Muscle layer of duodenum (tissue), 2 donors: ENCODE measurements at regions not wholly inside any gene's neighbourhood (a gene's known extent, or its start where the extent isn't known, plus 50 kb on each side); places are given as distances from the start of the nearest gene placed in this dataset.
"Not testable (repeated sequence)": the region's sequence is repeated elsewhere in the genome, so short reads cannot be mapped to it uniquely, and the experiment has no call there.

Experiments used
- H3K27ac ChIP-seq: one replicate; pipeline ENCODE4 v1.7.0; 2013; ENCODE audit warnings: mild to moderate bottlenecking, low read length
- H3K27me3 ChIP-seq: one replicate; pipeline ENCODE4 v1.7.0; 2013; ENCODE audit warnings: low read depth, mild to moderate bottlenecking, control low read depth, low read length
- H3K36me3 ChIP-seq, 2 donors: one replicate each; pipeline ENCODE4 v1.7.0; 2013; ENCODE audit warnings: low read length in 2 of 2, control low read depth in 1 of 2, mild to moderate bottlenecking in 1 of 2; ENCODE audit not compliant: insufficient read depth in 2 of 2, control insufficient read depth in 1 of 2
- H3K4me1 ChIP-seq, 2 donors: one replicate each; pipeline ENCODE4 v1.7.0; 2013; ENCODE audit warnings: low read length in 2 of 2, mild to moderate bottlenecking in 2 of 2, control low read depth in 1 of 2, moderate library complexity in 1 of 2; ENCODE audit not compliant: insufficient read depth in 2 of 2, control insufficient read depth in 1 of 2
- H3K4me3 ChIP-seq, 2 donors: one replicate each; pipeline ENCODE4 v1.7.0; 2013; ENCODE audit warnings: low read length in 2 of 2, low read depth in 1 of 2, mild to moderate bottlenecking in 1 of 2
- H3K9me3 ChIP-seq, 2 donors: one replicate each; pipeline ENCODE4 v1.7.0; 2013; ENCODE audit warnings: low read length in 2 of 2, control low read depth in 1 of 2, mild to moderate bottlenecking in 1 of 2; ENCODE audit not compliant: control insufficient read depth in 1 of 2
- donor health status: healthy.

GRCh38 chr10:84862551-84862950, 534.2 kb downstream of the CCSER2 start:
- H3K9me3 ChIP-seq = no peaks in the 10 kb centered on the region

GRCh38 chr10:84863675-84864074, 535.3 kb downstream of the CCSER2 start:
- Histone ChIP-seq H3K27me3 (no peaks in the 10 kb centered on the region), H3K27ac (no peak overlapping the region), H3K9me3 (no peaks in the 10 kb centered on the region), H3K36me3 (no peaks in the 10 kb centered on the region), H3K4me3 (no peak overlapping the region), H3K4me1 (no peaks in the 10 kb centered on the region)

More at GRCh38 chr10:84862551-84862950, 534.2 kb downstream of the CCSER2 start:
- no peaks in the 10 kb centered on the region for H3K27me3 ChIP-seq
- H3K4me3 ChIP-seq = no peak overlapping the region
- H3K4me1 ChIP-seq = no peaks in the 10 kb centered on the region
- no peak overlapping the region for H3K27ac ChIP-seq
- H3K36me3 ChIP-seq = no peaks in the 10 kb centered on the region

GRCh38 chr10:84876116-84876999, 548.0 kb downstream of the CCSER2 start:
- no peaks in the 10 kb centered on the region for H3K36me3 ChIP-seq
- H3K4me1 ChIP-seq = no peaks in the 10 kb centered on the region
- no peak overlapping the region for H3K4me3 ChIP-seq
- H3K27me3 ChIP-seq = no peaks in the 10 kb centered on the region
- H3K9me3 ChIP-seq = no peaks in the 10 kb centered on the region
- no peak overlapping the region for H3K27ac ChIP-seq

- Histone ChIP-seq H3K4me3 (no peak overlapping the region), H3K9me3 (no peaks in the 10 kb centered on the region), H3K27ac (no peak overlapping the region), H3K4me1 (no peaks in the 10 kb centered on the region), H3K27me3 (no peaks in the 10 kb centered on the region), H3K36me3 (no peaks in the 10 kb centered on the region)
These were observed 551.6 kb downstream of the CCSER2 start for GRCh38 chr10:84879991-84880390.

GRCh38 chr10:84881696-84882095, 553.3 kb downstream of the CCSER2 start:
- not testable (repeated sequence) for H3K27me3 ChIP-seq, H3K4me3 ChIP-seq, H3K9me3 ChIP-seq, H3K27ac ChIP-seq, H3K36me3 ChIP-seq, H3K4me1 ChIP-seq

- no peaks in the 10 kb centered on the region for H3K9me3 ChIP-seq
- no peaks in the 10 kb centered on the region for H3K36me3 ChIP-seq
- H3K27ac ChIP-seq = no peak overlapping the region
- H3K4me1 ChIP-seq = no peaks in the 10 kb centered on the region
- no peak overlapping the region for H3K4me3 ChIP-seq
- H3K27me3 ChIP-seq = no peaks in the 10 kb centered on the region
These were observed 562.3 kb downstream of the CCSER2 start for GRCh38 chr10:84890706-84891105.

GRCh38 chr10:84891631-84892030, 563.2 kb downstream of the CCSER2 start:
- H3K36me3 ChIP-seq = no peaks in the 10 kb centered on the region
- H3K9me3 ChIP-seq = no peaks in the 10 kb centered on the region
- H3K27ac ChIP-seq = no peak overlapping the region
- no peaks in the 10 kb centered on the region for H3K27me3 ChIP-seq
- no peak overlapping the region for H3K4me3 ChIP-seq
- no peaks in the 10 kb centered on the region for H3K4me1 ChIP-seq

GRCh38 chr10:84895541-84895940, 567.2 kb downstream of the CCSER2 start:
- Histone ChIP-seq H3K4me3 (no peak overlapping the region), H3K27ac (no peak overlapping the region), H3K36me3 (no peaks in the 10 kb centered on the region), H3K9me3 (no peaks in the 10 kb centered on the region), H3K27me3 (no peaks in the 10 kb centered on the region), H3K4me1 (no peaks in the 10 kb centered on the region)

- H3K4me3 ChIP-seq = no peak overlapping the region
- H3K4me1 ChIP-seq = no peaks in the 10 kb centered on the region
- H3K27ac ChIP-seq = no peak overlapping the region
- no peaks in the 10 kb centered on the region for H3K27me3 ChIP-seq
- H3K9me3 ChIP-seq = no peaks in the 10 kb centered on the region
- no peaks in the 10 kb centered on the region for H3K36me3 ChIP-seq
These were observed 568.5 kb downstream of the CCSER2 start for GRCh38 chr10:84896909-84897308.

GRCh38 chr10:84899268-84899667, 570.9 kb downstream of the CCSER2 start:
- Histone ChIP-seq H3K9me3 (no peaks in the 10 kb centered on the region), H3K4me1 (no peaks in the 10 kb centered on the region), H3K27ac (no peak overlapping the region), H3K36me3 (no peaks in the 10 kb centered on the region), H3K4me3 (no peak overlapping the region), H3K27me3 (no peaks in the 10 kb centered on the region)

GRCh38 chr10:84900141-84900540, 571.8 kb downstream of the CCSER2 start:
- no peaks in the 10 kb centered on the region for H3K4me1 ChIP-seq
- no peak overlapping the region for H3K4me3 ChIP-seq
- no peak overlapping the region for H3K27ac ChIP-seq
- H3K27me3 ChIP-seq = no peaks in the 10 kb centered on the region
- no peaks in the 10 kb centered on the region for H3K9me3 ChIP-seq
- H3K36me3 ChIP-seq = no peaks in the 10 kb centered on the region

GRCh38 chr10:84901885-84902284, 573.5 kb downstream of the CCSER2 start:
- Histone ChIP-seq H3K27ac (no peak overlapping the region), H3K4me1 (no peaks in the 10 kb centered on the region), H3K4me3 (no peak overlapping the region), H3K36me3 (no peaks in the 10 kb centered on the region), H3K27me3 (no peaks in the 10 kb centered on the region), H3K9me3 (no peaks in the 10 kb centered on the region)
